ENCODE measurements at regions not wholly inside any gene's neighbourhood (a gene's known extent, or its start where the extent isn't known, plus 50 kb on each side); places are given as distances from the start of the nearest gene placed in this dataset.
A peak's percentile ranks its signal among the peaks of the same experiment; 100 is the strongest.

GRCh38 chr7:13290975-13291374, 603.5 kb downstream of the ARL4A start:
- TF ChIP-seq FOXM1 (IDR thresholded peaks at IDR 0.05; ENCODE audit: borderline replicate concordance) (no peak), BHLHE40 (IDR thresholded peaks at IDR 0.05; ENCODE audit: borderline replicate concordance) (no peak), TARDBP (IDR thresholded peaks at IDR 0.05) (no peak), FOXK2 (IDR thresholded peaks at IDR 0.05) (no peak), L3MBTL2 (conservative IDR thresholded peaks at IDR 0.05) (no peak), CTBP1 (IDR thresholded peaks at IDR 0.05; ENCODE audit: borderline replicate concordance) (no peak), ARNT (IDR thresholded peaks at IDR 0.05) (no peak), FOXA1 (IDR thresholded peaks at IDR 0.05) (no peak), SUZ12 (IDR thresholded peaks at IDR 0.05) (no peak), SP1 (IDR thresholded peaks at IDR 0.05) (no peak), ELF4 (IDR thresholded peaks at IDR 0.05) (no peak), NFRKB (IDR thresholded peaks at IDR 0.05) (no peak), PKNOX1 (IDR thresholded peaks at IDR 0.05) (peak; percentile 44; the same call in 1 of the 2 replicates)

All from HEK293T (cell line).